ENCODE measurements at regions not wholly inside any gene's neighbourhood (a gene's known extent, or its start where the extent isn't known, plus 50 kb on each side); places are given as distances from the start of the nearest gene placed in this dataset.

- Histone ChIP-seq H3K27me3 (peaks cover 0 to 8% (median 0%) of the 10 kb centered on the region in 7 donors), H3K27ac (no peak overlapping the region), H3K36me3 (no peaks in the 10 kb centered on the region), H3K4me3 (no peak overlapping the region), H3K4me1 (no peaks in the 10 kb centered on the region), H3K9me3 (no peaks in the 10 kb centered on the region)
- ATAC-seq: no peak
- WGBS, 2 donors: 52 to 76% methylated on average over 2 of the region's 2 CpGs
- intact Hi-C loops (cut with DNase I): no loop called here
- DNase-seq: no peak
- no peak for TF ChIP-seq CTCF (IDR thresholded peaks at IDR 0.05)
Observed at GRCh38 chr9:19618816-19619215, 170.0 kb downstream of the SLC24A2 start.

- Histone ChIP-seq H3K27me3 (peaks cover 0 to 5% (median 0%) of the 10 kb centered on the region in 7 donors), H3K36me3 (no peaks in the 10 kb centered on the region), H3K27ac (no peak overlapping the region), H3K4me1 (no peaks in the 10 kb centered on the region), H3K9me3 (no peaks in the 10 kb centered on the region), H3K4me3 (no peak overlapping the region)
- no peak for TF ChIP-seq CTCF (IDR thresholded peaks at IDR 0.05)
- WGBS, 2 donors: 83 to 86% methylated on average over 6 of the region's 6 CpGs
- intact Hi-C loops (cut with DNase I): no loop called here
- DNase-seq (no peak), ATAC-seq (no peak)
Observed at GRCh38 chr9:19615036-19615624, 173.7 kb downstream of the SLC24A2 start.

GRCh38 chr9:19614294-19614693, 174.5 kb downstream of the SLC24A2 start:
- DNase-seq (no peak), ATAC-seq (no peak)
- Histone ChIP-seq H3K27ac (no peak overlapping the region), H3K27me3 (peaks cover 0 to 7% (median 0%) of the 10 kb centered on the region in 7 donors), H3K9me3 (no peaks in the 10 kb centered on the region), H3K36me3 (no peaks in the 10 kb centered on the region), H3K4me3 (no peak overlapping the region), H3K4me1 (no peaks in the 10 kb centered on the region)
- TF ChIP-seq CTCF (IDR thresholded peaks at IDR 0.05): no peak
- intact Hi-C loops (cut with DNase I): no loop called here

GRCh38 chr9:19600538-19600937, 188.3 kb downstream of the SLC24A2 start:
- WGBS, 2 donors: 80 to 81% methylated on average over 2 of the region's 2 CpGs
- H3K27me3 ChIP-seq: peaks cover 0 to 7% (median 0%) of the 10 kb centered on the region in 7 donors
- DNase-seq (no peak), ATAC-seq (no peak)
- H3K36me3 ChIP-seq: no peaks in the 10 kb centered on the region
- H3K27ac ChIP-seq: no peak overlapping the region
- no peak for TF ChIP-seq CTCF (IDR thresholded peaks at IDR 0.05)
- intact Hi-C loops (cut with DNase I): no loop called here
- H3K4me3 ChIP-seq: no peak overlapping the region
- H3K4me1 ChIP-seq: no peaks in the 10 kb centered on the region
- H3K9me3 ChIP-seq: no peaks in the 10 kb centered on the region
